GM23338 (cell line): ENCODE measurements at regions not wholly inside any gene's neighbourhood (a gene's known extent, or its start where the extent isn't known, plus 50 kb on each side); places are given as distances from the start of the nearest gene placed in this dataset.

Experiments
- ATAC-seq: fragments of 200-7000 bp; cut with Tn5 transposase; 3 replicates; pipeline ENCODE4 v1.9.1; 2020
- DNase-seq: peaks from one replicate; pipeline ENCODE4 v3.0.0-alpha.2; 2015; ENCODE audit warnings: low spot score
- H2AFZ ChIP-seq: fragments of 200-600 bp; sonication (generic); 2 replicates; pipeline ENCODE4 v1.8.0; 2016; ENCODE audit warnings: antibody characterized with exemption, mild to moderate bottlenecking, moderate library complexity
- H3F3A ChIP-seq: fragments of 200-600 bp; sonication (generic); replicated peaks from 2 replicates; pipeline ENCODE4 v1.8.0; 2017; ENCODE audit warnings: antibody characterized with exemption, mixed run types, low read depth
- H3K27ac ChIP-seq: fragments of 200-600 bp; sonication (generic); 2 replicates; pipeline ENCODE4 v1.6.1; 2016; ENCODE audit warnings: low read depth
- H3K27me3 ChIP-seq: fragments of 200-600 bp; sonication (generic); 2 replicates; pipeline ENCODE4 v1.8.0; 2016; ENCODE audit warnings: mild to moderate bottlenecking, mixed run types, moderate library complexity; ENCODE audit not compliant: insufficient read depth
- H3K36me3 ChIP-seq: fragments of 200-600 bp; sonication (generic); 2 replicates; pipeline ENCODE4 v1.8.0; 2016; ENCODE audit warnings: mild to moderate bottlenecking; ENCODE audit not compliant: insufficient read depth
- H3K4me1 ChIP-seq: fragments of 200-600 bp; sonication (generic); 2 replicates; pipeline ENCODE4 v1.8.0; 2016; ENCODE audit warnings: mild to moderate bottlenecking, moderate library complexity; ENCODE audit not compliant: insufficient read depth
- H3K4me2 ChIP-seq: fragments of 200-600 bp; sonication (generic); 2 replicates; pipeline ENCODE4 v1.7.1; 2017; ENCODE audit warnings: mixed run types
- H3K4me3 ChIP-seq: fragments of 200-600 bp; sonication (generic); 2 replicates; pipeline ENCODE4 v1.6.1; 2016; ENCODE audit warnings: mixed run types
- H3K79me2 ChIP-seq: fragments of 200-600 bp; sonication (generic); replicated peaks from 2 replicates; pipeline ENCODE4 v1.8.0; 2017; ENCODE audit warnings: mild to moderate bottlenecking; ENCODE audit not compliant: insufficient read depth
- H3K9me2 ChIP-seq: fragments of 200-600 bp; sonication (generic); 2 replicates; pipeline ENCODE4 v1.8.0; 2017; ENCODE audit not compliant: insufficient read depth
- H4K20me1 ChIP-seq: fragments of 200-600 bp; sonication (generic); replicated peaks from 2 replicates; pipeline ENCODE4 v1.8.0; 2017; ENCODE audit warnings: mild to moderate bottlenecking; ENCODE audit not compliant: insufficient read depth
- H3K27ac Mint-ChIP-seq: 2 replicates; pipeline ENCODE4 v1.8.0; 2020; ENCODE audit warnings: inconsistent platforms, mild to moderate bottlenecking, moderate library complexity, mixed read lengths
- H3K27me3 Mint-ChIP-seq: 3 replicates; pipeline ENCODE4 v1.8.0; 2022; ENCODE audit warnings: low read depth, mild to moderate bottlenecking, moderate library complexity, mixed read lengths, inconsistent platforms; ENCODE audit not compliant: insufficient read depth, poor library complexity
- H3K36me3 Mint-ChIP-seq: 3 replicates; pipeline ENCODE4 v1.8.0; 2021; ENCODE audit warnings: low read depth, mild to moderate bottlenecking, inconsistent platforms, moderate library complexity, mixed read lengths
- H3K4me1 Mint-ChIP-seq: 3 replicates; pipeline ENCODE4 v1.8.0; 2020; ENCODE audit warnings: mild to moderate bottlenecking, inconsistent platforms, mixed read lengths
- H3K4me3 Mint-ChIP-seq: 3 replicates; pipeline ENCODE4 v1.8.0; 2021; ENCODE audit warnings: moderate library complexity, mild to moderate bottlenecking, inconsistent platforms, mixed read lengths
- H3K9me3 Mint-ChIP-seq: 3 replicates; pipeline ENCODE4 v1.8.0; 2020; ENCODE audit warnings: moderate library complexity, mild to moderate bottlenecking, inconsistent platforms, mixed read lengths
- CREB1 ChIP-seq: fragments of 250-450 bp; sonication (Bioruptor Pico); IDR thresholded peaks from 2 replicates; pipeline ENCODE4 v1.5.0; 2020; ENCODE audit warnings: low read depth, mild to moderate bottlenecking, moderate library complexity
- CTCF ChIP-seq, 2 experiments: fragments of 200-600 bp in 1 of 2; sonication (generic) in 1 of 2; conservative IDR thresholded peaks; 2 replicates each; pipeline versions ENCODE4 v1.5.1 to v1.6.1; 2016 to 2017; ENCODE audit warnings: antibody characterized with exemption in 2 of 2, low read depth in 2 of 2, mild to moderate bottlenecking in 2 of 2, moderate library complexity in 1 of 2
- ETS1 ChIP-seq: IDR thresholded peaks from 2 replicates; pipeline ENCODE4 v1.6.1; 2016; ENCODE audit warnings: antibody characterized with exemption
- EZH2 ChIP-seq: fragments of 200-600 bp; sonication (generic); IDR thresholded peaks from one replicate; pipeline ENCODE4 v1.8.0; 2017; ENCODE audit warnings: antibody characterized with exemption, mild to moderate bottlenecking, low read depth; ENCODE audit not compliant: unreplicated experiment
- EZH2phosphoT487 ChIP-seq: fragments of 200-600 bp; sonication (generic); IDR thresholded peaks from one replicate; pipeline ENCODE4 v1.8.1; 2018; ENCODE audit warnings: antibody characterized with exemption; ENCODE audit not compliant: unreplicated experiment
- JUNB ChIP-seq: IDR thresholded peaks from one replicate; pipeline ENCODE4 v1.6.1; 2016; ENCODE audit warnings: antibody characterized with exemption; ENCODE audit not compliant: unreplicated experiment
- POLR2AphosphoS5 ChIP-seq: IDR thresholded peaks from 2 replicates; pipeline ENCODE4 v1.6.1; 2016; ENCODE audit warnings: antibody characterized with exemption, low read depth
- REST ChIP-seq: IDR thresholded peaks from one replicate; pipeline ENCODE4 v1.6.1; 2018; ENCODE audit warnings: antibody characterized with exemption; ENCODE audit not compliant: unreplicated experiment
- STAT1 ChIP-seq: IDR thresholded peaks from one replicate; pipeline ENCODE4 v1.6.1; 2016; ENCODE audit warnings: antibody characterized with exemption; ENCODE audit not compliant: unreplicated experiment
- ZNF114 ChIP-seq: fragments of 250-450 bp; sonication (Bioruptor Pico); IDR thresholded peaks from 2 replicates; pipeline ENCODE4 v1.5.0; 2020; ENCODE audit warnings: mild to moderate bottlenecking, moderate library complexity
- ZNF331 ChIP-seq: fragments of 250-450 bp; sonication (Bioruptor Pico); IDR thresholded peaks from 2 replicates; pipeline ENCODE4 v1.5.0; 2020; ENCODE audit warnings: low read depth, mild to moderate bottlenecking, moderate library complexity
- ZNF462 ChIP-seq: fragments of 250-450 bp; sonication (Bioruptor Pico); IDR thresholded peaks from 2 replicates; pipeline ENCODE4 v1.5.0; 2020; ENCODE audit warnings: mild to moderate bottlenecking, moderate library complexity

- ATAC-seq (no peak), DNase-seq (no peak)
- H3K27me3 ChIP-seq = no peaks in the 10 kb centered on the region
- H3K4me3 Mint-ChIP-seq = no peak overlapping the region
- H3K4me1 Mint-ChIP-seq = peaks cover 3% of the 10 kb centered on the region; the same call in 2 of the 3 replicates
- peaks cover 11% of the 10 kb centered on the region; the same call in 1 of the 2 replicates for H3K9me2 ChIP-seq
- H3K36me3 Mint-ChIP-seq = no peaks in the 10 kb centered on the region
- no peak overlapping the region for H3K27ac Mint-ChIP-seq
- TF ChIP-seq ETS1 (no peak), CTCF (conservative IDR thresholded peaks at IDR 0.05; ENCODE audit: low read depth in 2 of 2) (no peak), CREB1 (CRISPR knock-in tag) (no peak), POLR2AphosphoS5 (no peak), ZNF331 (no peak), ZNF114 (CRISPR knock-in tag) (no peak), ZNF462 (no peak), REST (no peak), STAT1 (no peak), EZH2 (no peak), EZH2phosphoT487 (no peak), JUNB (no peak)
- no peaks in the 10 kb centered on the region for H3K36me3 ChIP-seq
- no peaks in the 10 kb centered on the region for H3K79me2 ChIP-seq
- H3K4me2 ChIP-seq = no peak overlapping the region
- H4K20me1 ChIP-seq = no peaks in the 10 kb centered on the region
- no peaks in the 10 kb centered on the region for H3K9me3 Mint-ChIP-seq
- no peaks in the 10 kb centered on the region for H3K4me1 ChIP-seq
- no peaks in the 10 kb centered on the region for H3F3A ChIP-seq
- no peak overlapping the region for H2AFZ ChIP-seq
- peaks cover 2% of the 10 kb centered on the region for H3K27me3 Mint-ChIP-seq
- no peak overlapping the region for H3K4me3 ChIP-seq
- no peak overlapping the region for H3K27ac ChIP-seq
These were observed 201.7 kb upstream of the CWC22 start for GRCh38 chr2:180208841-180209240.
